SH-SY5Y (cell line): ENCODE measurements at regions not wholly inside any gene's neighbourhood (a gene's known extent, or its start where the extent isn't known, plus 50 kb on each side); places are given as distances from the start of the nearest gene placed in this dataset.

Experiments
- GATA2 ChIP-seq: IDR thresholded peaks from 2 replicates; pipeline ENCODE4 v1.6.1; 2011; ENCODE audit warnings: mild to moderate bottlenecking, low read depth, low read length
- GATA3 ChIP-seq: IDR thresholded peaks from 2 replicates; pipeline ENCODE4 v1.6.1; 2011; ENCODE audit warnings: low read depth, mild to moderate bottlenecking, low read length, moderate library complexity

DNA sequence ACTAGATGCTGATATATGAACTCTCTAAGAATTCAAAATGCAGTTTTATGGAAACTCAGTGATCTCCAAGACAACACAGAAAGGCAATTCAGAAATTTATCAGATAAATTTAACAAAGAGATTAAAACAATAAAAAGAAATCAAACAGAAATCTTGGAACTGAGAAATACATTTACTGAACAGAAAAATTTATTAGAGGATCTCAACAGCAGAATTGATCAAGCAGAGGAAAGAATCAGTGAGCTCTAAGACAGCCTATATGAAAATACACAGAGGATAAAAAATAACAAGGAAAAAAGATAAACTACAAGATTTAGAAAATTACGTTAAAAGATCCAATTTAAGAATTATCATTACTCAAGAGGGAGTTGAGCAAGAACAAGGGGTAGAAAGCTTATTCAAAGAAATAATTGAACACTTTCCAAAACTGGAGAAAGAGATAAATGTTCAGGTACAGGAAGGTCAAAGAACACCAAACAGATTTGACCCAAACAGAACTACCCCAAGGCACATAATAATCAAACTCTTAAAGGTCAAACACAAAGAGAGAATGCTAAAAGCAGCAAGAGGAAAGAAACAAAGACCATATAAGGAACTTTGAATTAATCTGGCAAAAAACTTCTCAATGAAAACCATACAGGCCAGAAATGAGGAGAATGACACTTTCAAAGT lies 103.1 kb downstream of the APIP start:
- TF ChIP-seq GATA3 (no peak), GATA2 (no peak)
